GM21825 (cell line): ENCODE measurements at regions not wholly inside any gene's neighbourhood (a gene's known extent, or its start where the extent isn't known, plus 50 kb on each side); places are given as distances from the start of the nearest gene placed in this dataset.

Experiments used
- ATAC-seq: cut with Tn5 transposase; IDR thresholded peaks from one replicate; pipeline ENCODE4 v1.9.1; 2021; ENCODE audit warnings: mild to moderate bottlenecking, moderate library complexity; ENCODE audit not compliant: unreplicated experiment

DNA sequence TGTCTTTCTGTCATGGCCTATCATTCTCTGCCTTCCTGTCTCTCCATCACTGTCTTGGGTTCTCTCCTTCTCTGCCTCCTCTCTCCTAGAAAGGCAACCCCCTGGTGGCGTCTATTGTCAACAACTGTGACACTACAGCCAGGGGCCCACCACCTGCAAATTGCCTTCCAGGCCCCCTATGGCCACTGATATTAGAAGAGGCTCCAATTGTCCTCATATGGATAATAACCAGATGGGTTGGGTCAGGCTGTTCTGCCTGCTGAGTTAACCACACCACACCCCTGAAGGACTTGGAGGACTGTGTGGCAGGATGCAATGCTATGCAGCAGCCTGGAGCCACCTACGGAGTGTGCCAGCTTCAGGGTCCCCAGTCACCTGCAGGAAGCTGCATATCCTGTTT, 665.0 kb downstream of the NTRK3 start:
- ATAC-seq: no peak

DNA sequence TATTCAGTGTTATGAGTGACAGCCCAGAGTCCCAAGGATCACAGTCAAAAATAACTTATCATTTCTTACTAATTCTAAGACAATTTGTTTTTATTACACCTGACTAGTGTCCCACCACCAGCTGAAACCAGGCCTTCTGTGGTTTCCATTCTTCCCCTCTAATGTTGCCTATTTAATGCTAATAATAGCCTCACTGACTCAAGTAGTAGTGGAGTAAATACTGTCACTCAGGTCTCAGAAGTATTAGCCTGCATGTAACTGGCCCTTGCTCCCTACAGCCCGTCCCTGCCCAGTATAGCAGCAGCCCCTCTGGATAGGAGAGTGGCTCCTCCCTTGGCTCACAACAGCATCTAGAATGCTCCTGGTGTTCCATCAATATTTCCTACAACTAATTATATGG, 665.5 kb downstream of the NTRK3 start:
- no peak for ATAC-seq

- ATAC-seq: no peak
These were observed 667.4 kb downstream of the NTRK3 start for GRCh38 chr15:87589134-87589533.

GRCh38 chr15:87582169-87582568, 674.4 kb downstream of the NTRK3 start:
- ATAC-seq: no peak

DNA sequence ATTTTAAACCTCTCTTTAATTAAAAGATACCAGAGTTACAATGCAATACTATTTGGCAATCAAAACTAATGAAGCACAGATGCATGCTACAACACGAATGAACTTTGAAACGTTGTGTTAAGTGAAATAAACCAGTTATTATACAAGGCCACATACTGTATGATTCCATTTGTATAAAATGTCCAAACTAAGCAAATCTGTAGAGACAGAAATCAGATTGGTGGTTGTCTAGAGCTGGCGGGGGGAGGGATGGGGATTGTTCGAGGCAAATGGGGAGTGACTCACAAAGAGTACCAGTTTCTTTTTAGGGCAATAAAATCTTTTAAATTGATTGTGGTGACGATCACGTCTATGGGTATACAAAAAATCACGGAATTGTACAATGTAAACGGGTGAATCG, 677.0 kb downstream of the NTRK3 start:
- no peak for ATAC-seq

DNA sequence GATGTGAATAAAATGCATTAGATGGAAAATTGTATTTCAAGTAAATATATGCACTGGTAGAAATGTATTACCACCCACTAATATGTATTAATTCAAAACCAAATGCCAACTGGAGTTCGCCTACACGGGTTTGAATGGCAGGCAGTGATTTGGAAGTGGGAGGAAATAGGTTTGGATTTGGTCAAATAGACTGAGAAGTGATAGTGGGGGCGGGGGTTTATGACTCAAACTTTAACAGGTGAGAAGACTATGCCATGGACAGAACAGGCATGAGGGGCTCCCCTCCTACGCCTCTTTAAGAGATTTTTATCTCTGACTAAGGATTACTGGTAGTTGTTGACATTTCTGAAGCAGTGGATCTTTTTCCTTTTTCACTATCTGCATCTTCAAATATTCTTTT, 677.8 kb downstream of the NTRK3 start:
- no peak for ATAC-seq

- no peak for ATAC-seq
These were observed 679.2 kb downstream of the NTRK3 start for GRCh38 chr15:87577336-87577735.

DNA sequence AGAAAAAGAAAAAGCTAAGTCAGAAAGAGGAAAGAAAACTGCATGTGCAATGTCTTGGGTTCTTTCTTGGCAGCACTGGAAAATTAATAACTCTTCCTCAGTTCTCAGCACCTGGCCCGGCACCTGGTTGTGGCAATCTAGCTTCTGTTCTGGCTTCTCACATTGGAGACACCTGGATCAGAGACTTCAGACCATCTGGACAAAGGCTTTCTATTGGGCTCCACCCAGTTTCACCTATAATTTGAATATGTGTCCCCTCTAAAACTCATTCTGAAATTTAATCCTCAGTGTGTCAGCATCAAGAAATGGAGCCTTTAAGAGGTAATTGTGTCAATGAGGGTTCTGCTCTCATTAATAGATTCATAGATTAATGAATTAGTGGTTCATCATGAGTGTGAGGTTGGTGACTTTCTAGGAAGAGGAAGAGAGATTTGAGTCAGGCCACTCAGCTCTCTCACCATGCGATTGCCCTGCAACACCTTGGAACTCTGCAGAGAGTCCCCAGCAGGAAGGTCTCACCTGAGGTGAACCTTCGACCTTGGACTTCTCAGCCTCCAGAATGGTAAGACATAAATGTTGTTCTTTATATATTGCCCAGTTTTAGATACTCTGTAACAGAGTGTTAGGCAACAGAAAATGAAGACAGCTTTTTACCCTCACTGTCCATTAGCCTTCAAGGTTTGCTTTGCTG, 679.9 kb downstream of the NTRK3 start:
- ATAC-seq: no peak

- ATAC-seq: no peak
These were observed 680.6 kb downstream of the NTRK3 start for GRCh38 chr15:87575896-87576473.

DNA sequence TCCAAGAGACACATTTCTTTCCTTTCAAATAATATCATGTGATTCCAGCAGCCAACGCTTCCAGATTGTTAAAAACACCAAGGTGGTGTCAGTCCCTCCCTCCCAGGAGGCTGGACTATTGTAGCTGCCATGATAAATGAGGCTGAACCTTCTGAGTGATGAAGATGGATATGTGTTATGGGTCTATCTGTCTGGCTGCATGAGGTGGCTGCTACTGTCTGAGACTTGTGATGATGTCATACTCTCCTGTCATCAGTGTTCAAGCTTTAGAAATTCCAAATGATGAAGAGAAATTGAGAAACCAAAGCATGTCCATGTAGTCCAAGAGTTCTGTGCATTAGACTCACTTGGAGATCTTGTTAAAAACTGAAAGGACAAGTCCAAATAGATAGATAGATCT, 683.0 kb downstream of the NTRK3 start:
- ATAC-seq: no peak

DNA sequence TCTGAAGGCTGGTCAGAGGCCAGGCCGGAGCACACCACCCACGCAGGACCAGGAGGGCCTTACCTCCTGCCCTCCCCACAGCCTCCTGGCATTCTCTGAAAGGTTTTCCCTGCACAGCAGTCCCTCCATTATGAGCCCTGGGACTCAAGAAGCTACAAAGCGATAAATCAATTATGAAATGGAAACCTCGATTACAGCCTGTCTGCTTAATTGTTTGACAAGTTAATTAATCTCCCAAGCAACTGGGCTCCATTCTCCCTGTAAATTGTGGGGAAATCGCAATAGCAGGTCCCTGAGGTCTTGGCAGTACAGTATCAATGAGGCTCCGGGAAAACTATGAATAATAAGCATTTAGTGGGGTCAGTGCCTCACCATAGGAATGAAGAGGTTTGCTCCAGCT, 683.5 kb downstream of the NTRK3 start:
- ATAC-seq: no peak

DNA sequence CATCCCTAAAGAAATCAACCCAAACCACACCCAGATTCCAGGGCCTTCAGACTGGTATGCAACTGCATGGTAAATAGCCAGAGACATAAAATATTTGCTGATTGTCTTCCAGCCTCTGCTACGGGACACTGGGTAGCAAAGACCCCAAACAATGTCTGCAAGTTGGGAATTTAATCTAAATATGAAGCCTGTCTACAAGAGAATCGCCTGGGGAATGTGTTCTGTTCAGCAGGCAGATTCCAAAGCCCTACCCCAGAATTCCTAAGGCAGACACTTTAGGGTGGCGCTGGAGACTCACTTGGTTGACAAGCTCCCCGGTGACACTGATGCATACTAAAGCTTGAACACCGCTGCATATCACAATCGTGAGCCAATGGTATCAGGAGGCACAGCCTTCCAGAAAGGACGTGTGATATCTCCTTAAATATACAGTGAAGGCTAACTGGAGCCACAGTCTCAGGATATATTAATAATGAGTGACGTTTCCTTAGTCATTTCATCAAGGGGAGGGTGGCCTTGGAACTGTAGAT, 684.1 kb downstream of the NTRK3 start:
- ATAC-seq: no peak

DNA sequence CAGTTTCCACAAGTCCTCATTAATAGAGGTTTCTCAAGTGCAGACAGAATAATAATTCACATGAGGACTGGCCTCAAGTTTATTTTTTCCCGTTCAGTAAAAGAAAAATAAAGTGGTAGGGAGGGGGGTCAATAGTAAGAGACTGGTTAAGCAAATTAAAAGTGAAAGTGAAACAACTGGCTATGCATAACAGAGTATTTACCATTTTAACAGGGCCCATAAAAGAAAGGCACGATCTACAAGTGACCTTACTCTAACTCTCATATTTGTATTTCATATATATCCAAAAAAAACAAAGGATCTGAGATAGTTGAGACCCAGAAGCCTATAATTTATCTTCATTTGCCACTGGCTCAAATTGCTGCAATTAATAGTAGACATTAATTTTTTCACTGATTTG, 686.3 kb downstream of the NTRK3 start:
- no peak for ATAC-seq

DNA sequence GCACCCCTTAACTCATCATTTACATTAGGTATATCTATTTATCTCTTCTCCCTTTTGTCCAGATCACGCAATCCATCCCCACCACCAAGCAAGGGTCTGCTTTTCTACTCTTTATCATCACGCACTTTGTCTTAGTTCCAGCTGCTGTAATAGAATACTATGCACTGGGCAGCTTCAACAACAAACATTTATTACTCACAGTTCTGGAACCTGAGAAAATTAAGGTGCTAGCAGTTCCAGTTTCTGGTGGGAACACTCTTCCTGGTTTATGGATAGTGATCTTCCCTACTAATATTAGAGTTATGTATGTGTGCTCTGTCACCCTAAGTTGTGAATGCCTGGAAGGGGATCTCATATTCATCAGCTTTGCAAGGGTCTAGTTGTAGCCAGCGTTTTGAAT, 687.0 kb downstream of the NTRK3 start:
- ATAC-seq: no peak

DNA sequence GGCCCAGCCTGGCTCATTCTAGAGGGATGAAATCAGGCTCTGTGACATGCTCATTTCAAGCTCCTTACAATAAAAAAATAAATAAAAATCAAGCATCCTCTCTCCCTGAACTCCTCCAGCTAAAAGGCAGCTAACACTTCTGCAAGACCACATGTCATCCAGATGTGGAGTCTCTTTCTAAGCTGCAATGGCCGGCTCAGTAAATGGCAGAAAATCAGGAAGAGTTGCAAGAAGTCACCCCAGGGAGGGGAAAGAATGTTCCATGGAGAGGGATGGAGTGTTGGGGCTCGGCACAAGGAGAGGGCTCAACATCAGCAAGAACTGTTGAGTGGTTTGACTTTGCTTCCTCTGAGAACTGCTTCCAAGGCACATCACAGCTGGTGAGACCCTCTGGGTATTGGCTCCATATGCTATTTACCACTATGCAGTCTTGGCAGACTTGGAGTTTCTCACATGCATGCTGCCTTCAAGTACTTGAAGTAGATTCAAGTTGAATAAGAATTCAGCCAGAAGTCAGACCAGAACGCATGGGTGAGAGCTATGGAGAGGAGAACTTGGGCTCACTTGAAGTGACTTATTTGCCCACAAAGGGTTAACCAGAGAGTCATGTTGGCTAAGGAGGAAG, 689.0 kb downstream of the NTRK3 start:
- no peak for ATAC-seq

DNA sequence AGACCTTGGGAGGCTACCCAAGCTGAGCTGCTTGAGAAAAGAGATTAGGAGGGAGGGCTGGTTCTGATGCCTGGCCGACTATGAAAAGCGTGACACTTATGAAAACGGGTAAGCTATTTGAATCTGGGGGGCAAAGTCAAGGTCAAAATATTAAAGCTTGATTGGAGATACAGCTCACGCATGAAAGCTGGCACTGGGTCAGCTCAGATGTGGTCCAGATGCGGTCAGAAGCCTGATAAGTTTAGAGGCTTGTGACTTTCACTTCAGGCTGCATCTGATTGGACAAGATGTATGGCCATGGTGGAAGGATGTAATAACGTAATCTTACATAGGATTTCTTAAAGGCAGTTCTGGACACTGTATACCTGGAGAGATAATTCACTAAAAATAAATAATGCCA, 690.3 kb downstream of the NTRK3 start:
- ATAC-seq: no peak

DNA sequence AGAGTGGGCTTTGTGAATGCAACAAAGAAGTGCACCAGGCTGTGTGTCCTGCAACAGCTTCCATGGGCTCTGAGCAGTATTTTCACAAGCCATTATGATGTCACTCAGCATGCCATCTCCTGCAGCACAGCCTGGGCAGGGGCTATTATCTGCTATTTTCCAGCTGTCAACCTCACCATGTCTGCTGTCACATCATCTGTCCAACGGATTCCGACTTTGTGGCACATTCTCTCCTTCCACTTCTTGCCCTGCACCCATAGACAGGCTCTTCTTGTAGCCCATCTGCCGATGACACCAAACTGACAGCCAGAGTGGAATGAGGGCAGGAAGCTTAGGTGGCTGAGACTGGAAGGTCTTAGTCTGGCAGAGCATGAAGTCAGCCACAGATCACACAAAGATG, 691.9 kb downstream of the NTRK3 start:
- ATAC-seq: no peak

DNA sequence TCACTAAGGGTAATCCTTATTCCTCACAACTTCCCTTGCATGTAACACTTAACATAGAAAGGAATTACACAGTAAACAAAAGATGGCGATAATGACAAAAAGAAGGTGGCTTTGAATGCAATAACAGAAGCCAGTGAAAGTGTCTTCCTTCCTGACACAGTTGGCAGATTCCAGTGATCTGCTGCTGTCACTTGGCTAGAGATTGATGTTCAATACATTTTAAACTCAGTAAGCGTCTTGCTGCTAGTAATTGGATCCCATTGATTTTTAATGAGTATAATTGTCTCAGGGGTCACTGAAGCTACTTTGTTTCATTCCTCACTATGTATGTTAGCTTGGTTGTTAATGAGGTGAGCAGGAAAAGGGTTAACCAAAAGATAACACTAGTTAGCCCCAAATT, 692.7 kb downstream of the NTRK3 start:
- ATAC-seq: no peak

DNA sequence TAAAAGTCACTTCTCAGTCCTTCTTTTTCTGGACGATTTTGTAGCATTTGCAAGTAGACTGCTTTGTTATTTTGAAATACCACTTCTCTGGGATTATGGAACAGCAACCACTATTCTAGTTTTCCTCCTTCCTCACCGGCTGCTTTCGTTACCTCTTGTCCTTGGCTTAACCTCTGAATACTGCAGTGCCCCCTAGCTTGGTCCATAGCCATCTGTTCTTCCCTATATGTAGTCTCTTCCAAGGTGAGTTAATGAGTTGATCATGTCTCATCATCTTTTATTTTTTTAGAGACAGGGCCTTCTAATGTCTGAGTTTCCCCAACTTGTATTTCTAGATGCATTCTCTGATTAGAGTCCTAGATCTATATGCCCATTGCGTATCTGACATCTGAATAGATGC, 694.3 kb downstream of the NTRK3 start:
- ATAC-seq: no peak

DNA sequence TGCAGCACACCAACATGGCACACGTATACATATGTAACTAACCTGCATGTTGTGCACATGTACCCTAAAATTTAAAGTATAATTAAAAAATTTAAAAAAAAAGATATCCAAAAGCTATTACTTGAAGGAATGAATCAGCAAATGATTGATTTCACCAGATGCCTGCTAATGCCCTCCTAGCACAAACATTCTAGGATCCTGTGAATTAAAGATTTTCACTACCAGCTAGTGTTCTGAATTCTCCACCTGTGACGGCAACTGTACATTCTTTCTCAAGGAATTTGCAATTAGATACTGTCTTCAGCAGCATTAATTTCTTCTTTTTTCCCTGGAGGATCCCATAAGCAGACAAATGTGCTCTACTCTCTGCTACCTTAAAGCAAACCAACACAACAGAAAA, 694.9 kb downstream of the NTRK3 start:
- no peak for ATAC-seq

DNA sequence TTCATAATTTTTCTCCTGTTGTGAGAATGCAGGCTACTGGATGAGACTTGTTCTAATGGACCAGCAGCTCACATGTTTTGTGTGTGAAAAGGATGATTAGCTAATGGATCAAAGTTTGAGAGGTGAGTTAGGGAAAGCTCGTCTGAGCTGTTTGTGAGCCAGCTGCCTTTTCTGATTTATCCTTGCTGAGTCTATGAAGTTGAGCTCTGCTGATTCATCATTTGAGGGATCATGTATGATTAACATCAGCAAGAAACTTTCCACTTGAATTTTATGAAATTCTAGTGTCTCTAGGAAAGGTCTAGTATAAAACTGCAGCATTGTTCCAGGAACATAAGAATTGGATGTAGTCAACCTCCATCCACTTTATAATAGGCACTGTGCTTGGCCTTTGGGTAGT, 698.7 kb downstream of the NTRK3 start:
- no peak for ATAC-seq

GRCh38 chr15:87556886-87557285, 699.7 kb downstream of the NTRK3 start:
- no peak for ATAC-seq
